ENCODE measurements at regions not wholly inside any gene's neighbourhood (a gene's known extent, or its start where the extent isn't known, plus 50 kb on each side); places are given as distances from the start of the nearest gene placed in this dataset.

DNA sequence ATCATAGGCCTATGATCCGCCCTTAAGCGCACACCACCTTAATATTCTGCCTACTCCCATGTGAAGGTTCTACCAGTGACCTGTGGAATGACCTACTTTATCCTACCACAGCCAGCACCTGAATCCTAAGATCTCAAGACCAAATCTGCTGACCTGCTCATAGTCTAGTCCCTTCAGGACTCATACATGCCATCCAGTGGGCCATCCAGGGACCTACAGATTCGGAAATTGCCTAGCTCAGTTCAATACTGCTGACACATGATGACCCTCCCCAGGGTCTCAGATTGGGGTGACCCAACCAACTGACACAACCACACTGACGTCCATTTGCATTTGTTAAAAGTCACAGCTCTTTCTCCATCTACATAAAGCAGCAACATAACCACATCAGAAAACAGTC, 443.8 kb upstream of the ST8SIA4 start:
- TF ChIP-seq, protein P1, sequence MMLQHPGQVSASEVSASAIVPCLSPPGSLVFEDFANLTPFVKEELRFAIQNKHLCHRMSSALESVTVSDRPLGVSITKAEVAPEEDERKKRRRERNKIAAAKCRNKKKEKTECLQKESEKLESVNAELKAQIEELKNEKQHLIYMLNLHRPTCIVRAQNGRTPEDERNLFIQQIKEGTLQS (IDR thresholded peaks at IDR 0.05; ENCODE audit: insufficient read depth, low read depth, low read length): no peak
- TF ChIP-seq SIN3A (conservative IDR thresholded peaks at IDR 0.05 in 1 of 2, IDR thresholded peaks at IDR 0.05 in 1 of 2; ENCODE audit: low read depth in 1 of 2, low read length in 2 of 2) (no peak), POLR2A (IDR thresholded peaks at IDR 0.05; ENCODE audit: control extremely low read depth in 1 of 2, low read depth in 2 of 2, low read length in 2 of 2) (no peak), EZH2 (IDR thresholded peaks at IDR 0.05; ENCODE audit: low read depth, low read length, severe bottlenecking) (no peak), CBX5 (IDR thresholded peaks at IDR 0.05; ENCODE audit: low read depth, low read length) (no peak)
- TF ChIP-seq, protein P2, sequence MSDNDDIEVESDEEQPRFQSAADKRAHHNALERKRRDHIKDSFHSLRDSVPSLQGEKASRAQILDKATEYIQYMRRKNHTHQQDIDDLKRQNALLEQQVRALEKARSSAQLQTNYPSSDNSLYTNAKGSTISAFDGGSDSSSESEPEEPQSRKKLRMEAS (IDR thresholded peaks at IDR 0.05): no peak
- TF ChIP-seq, protein P3, sequence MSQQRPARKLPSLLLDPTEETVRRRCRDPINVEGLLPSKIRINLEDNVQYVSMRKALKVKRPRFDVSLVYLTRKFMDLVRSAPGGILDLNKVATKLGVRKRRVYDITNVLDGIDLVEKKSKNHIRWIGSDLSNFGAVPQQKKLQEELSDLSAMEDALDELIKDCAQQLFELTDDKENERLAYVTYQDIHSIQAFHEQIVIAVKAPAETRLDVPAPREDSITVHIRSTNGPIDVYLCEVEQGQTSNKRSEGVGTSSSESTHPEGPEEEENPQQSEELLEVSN (IDR thresholded peaks at IDR 0.05): no peak

Measured in H1 (cell line).